K562 (cell line): ENCODE measurements at regions not wholly inside any gene's neighbourhood (a gene's known extent, or its start where the extent isn't known, plus 50 kb on each side); places are given as distances from the start of the nearest gene placed in this dataset.

Experiments
- EZH2 ChIP-seq: IDR thresholded peaks from 2 replicates; pipeline ENCODE4 v1.6.1; 2012; ENCODE audit warnings: low read depth, mild to moderate bottlenecking, inconsistent platforms, low read length, borderline replicate concordance
- MTA1 ChIP-seq: fragments of 450-650 bp; IDR thresholded peaks from 2 replicates; pipeline ENCODE4 v1.6.1; 2017; ENCODE audit warnings: borderline replicate concordance
- POLR2A ChIP-seq: fragments of 450-650 bp; conservative IDR thresholded peaks from 2 replicates; pipeline ENCODE4 v1.6.1; 2016
- TF ChIP-seq, protein P1 (sequence below): fragments of 250-450 bp; sonication (Bioruptor Pico); IDR thresholded peaks from 2 replicates; pipeline ENCODE4 v1.8.0; 2021; ENCODE audit warnings: moderate library complexity, mild to moderate bottlenecking, inconsistent platforms

DNA sequence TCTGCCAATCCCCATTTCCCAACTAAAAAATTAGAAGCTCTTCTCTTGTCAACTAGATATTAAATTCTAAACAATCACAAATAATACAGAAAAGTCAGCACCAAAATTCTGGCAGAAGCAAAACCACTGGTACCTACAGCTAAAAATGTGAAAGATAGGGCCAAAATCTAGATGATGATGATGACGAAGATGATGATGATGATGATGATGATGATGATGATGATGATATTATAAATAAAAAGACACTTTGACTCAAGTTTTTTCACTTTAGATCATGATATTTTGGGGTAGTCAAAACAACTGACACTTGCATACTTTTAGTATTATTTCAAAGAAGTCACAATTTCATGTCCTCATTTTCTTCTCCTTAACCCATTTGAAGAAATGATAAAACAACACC is 470.1 kb upstream of the NR2F2 start:
- TF ChIP-seq EZH2 (no peak), POLR2A (no peak), MTA1 (no peak)
- TF ChIP-seq, protein P1, sequence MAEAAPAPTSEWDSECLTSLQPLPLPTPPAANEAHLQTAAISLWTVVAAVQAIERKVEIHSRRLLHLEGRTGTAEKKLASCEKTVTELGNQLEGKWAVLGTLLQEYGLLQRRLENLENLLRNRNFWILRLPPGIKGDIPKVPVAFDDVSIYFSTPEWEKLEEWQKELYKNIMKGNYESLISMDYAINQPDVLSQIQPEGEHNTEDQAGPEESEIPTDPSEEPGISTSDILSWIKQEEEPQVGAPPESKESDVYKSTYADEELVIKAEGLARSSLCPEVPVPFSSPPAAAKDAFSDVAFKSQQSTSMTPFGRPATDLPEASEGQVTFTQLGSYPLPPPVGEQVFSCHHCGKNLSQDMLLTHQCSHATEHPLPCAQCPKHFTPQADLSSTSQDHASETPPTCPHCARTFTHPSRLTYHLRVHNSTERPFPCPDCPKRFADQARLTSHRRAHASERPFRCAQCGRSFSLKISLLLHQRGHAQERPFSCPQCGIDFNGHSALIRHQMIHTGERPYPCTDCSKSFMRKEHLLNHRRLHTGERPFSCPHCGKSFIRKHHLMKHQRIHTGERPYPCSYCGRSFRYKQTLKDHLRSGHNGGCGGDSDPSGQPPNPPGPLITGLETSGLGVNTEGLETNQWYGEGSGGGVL: no peak
